ENCODE measurements at regions not wholly inside any gene's neighbourhood (a gene's known extent, or its start where the extent isn't known, plus 50 kb on each side); places are given as distances from the start of the nearest gene placed in this dataset.

DNA sequence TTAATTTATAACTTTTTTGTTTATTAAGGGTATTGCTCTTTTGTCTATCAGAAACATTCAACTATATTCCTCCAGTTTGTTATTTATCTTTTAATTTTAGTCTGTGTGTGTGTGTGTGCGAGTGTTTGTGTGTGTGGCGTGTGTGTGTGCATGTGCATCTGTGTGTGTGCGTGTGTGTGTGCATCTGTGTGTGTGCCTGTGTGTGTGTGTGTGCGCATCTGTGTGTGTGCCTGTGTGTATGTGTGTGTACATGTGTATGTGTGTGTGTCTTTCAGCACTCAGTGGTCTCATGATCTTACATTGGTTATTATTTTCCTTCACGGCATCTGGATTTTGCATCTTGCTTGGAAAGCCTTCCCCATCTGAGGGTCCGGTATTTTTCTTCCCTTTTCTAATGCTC, 281.1 kb upstream of the RTL1 start:
- TF ChIP-seq, protein P1, sequence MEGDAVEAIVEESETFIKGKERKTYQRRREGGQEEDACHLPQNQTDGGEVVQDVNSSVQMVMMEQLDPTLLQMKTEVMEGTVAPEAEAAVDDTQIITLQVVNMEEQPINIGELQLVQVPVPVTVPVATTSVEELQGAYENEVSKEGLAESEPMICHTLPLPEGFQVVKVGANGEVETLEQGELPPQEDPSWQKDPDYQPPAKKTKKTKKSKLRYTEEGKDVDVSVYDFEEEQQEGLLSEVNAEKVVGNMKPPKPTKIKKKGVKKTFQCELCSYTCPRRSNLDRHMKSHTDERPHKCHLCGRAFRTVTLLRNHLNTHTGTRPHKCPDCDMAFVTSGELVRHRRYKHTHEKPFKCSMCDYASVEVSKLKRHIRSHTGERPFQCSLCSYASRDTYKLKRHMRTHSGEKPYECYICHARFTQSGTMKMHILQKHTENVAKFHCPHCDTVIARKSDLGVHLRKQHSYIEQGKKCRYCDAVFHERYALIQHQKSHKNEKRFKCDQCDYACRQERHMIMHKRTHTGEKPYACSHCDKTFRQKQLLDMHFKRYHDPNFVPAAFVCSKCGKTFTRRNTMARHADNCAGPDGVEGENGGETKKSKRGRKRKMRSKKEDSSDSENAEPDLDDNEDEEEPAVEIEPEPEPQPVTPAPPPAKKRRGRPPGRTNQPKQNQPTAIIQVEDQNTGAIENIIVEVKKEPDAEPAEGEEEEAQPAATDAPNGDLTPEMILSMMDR (IDR thresholded peaks at IDR 0.05; ENCODE audit: insufficient read depth, low read depth, low read length), result no peak
- no peak for TF ChIP-seq EZH2 (IDR thresholded peaks at IDR 0.05; ENCODE audit: insufficient read depth, low read length)

Measured in astrocyte (in vitro differentiated cells and primary cell).